Skeletal muscle tissue (tissue), 3 donors: ENCODE measurements at regions not wholly inside any gene's neighbourhood (a gene's known extent, or its start where the extent isn't known, plus 50 kb on each side); places are given as distances from the start of the nearest gene placed in this dataset.

Source experiments
- H3K27ac ChIP-seq: one replicate; pipeline ENCODE4 v1.7.0; 2013; ENCODE audit warnings: mild to moderate bottlenecking, low read depth, low read length, inconsistent platforms
- H3K27me3 ChIP-seq, 3 donors: one replicate each; pipeline ENCODE4 v1.7.0; 2013; ENCODE audit warnings: low read length in 3 of 3; ENCODE audit not compliant: control insufficient read depth in 3 of 3, insufficient read depth in 3 of 3
- H3K36me3 ChIP-seq, 3 donors: one replicate each; pipeline ENCODE4 v1.7.0; 2013; ENCODE audit warnings: low read length in 3 of 3; ENCODE audit not compliant: control insufficient read depth in 3 of 3, insufficient read depth in 3 of 3
- H3K4me1 ChIP-seq, 3 donors: one replicate each; pipeline ENCODE4 v1.7.0; 2013; ENCODE audit warnings: low read length in 3 of 3, mild to moderate bottlenecking in 3 of 3; ENCODE audit not compliant: control insufficient read depth in 3 of 3, insufficient read depth in 3 of 3
- H3K4me3 ChIP-seq, 3 donors: one replicate each; pipeline ENCODE4 v1.7.0; 2013; ENCODE audit warnings: low read length in 3 of 3
- H3K9ac ChIP-seq, 3 donors: one replicate each; pipeline ENCODE4 v1.7.0; 2013; ENCODE audit warnings: low read length in 3 of 3, mild to moderate bottlenecking in 3 of 3, moderate library complexity in 2 of 3, low read depth in 1 of 3
- H3K9me3 ChIP-seq, 3 donors: one replicate each; pipeline ENCODE4 v1.7.0; 2013; ENCODE audit warnings: low read length in 3 of 3; ENCODE audit not compliant: control insufficient read depth in 3 of 3
- donor health status: Osteomylitis.

GRCh38 chr10:84801916-84802315 is 473.5 kb downstream of the CCSER2 start:
- H3K27ac ChIP-seq = no peak overlapping the region

GRCh38 chr10:84805149-84805548 is 476.8 kb downstream of the CCSER2 start:
- no peaks in the 10 kb centered on the region for H3K9me3 ChIP-seq
- no peak overlapping the region for H3K4me3 ChIP-seq
- no peak overlapping the region for H3K9ac ChIP-seq
- H3K36me3 ChIP-seq = no peaks in the 10 kb centered on the region
- no peaks in the 10 kb centered on the region for H3K4me1 ChIP-seq
- H3K27ac ChIP-seq = no peak overlapping the region
- H3K27me3 ChIP-seq = no peaks in the 10 kb centered on the region

More at GRCh38 chr10:84801916-84802315, 473.5 kb downstream of the CCSER2 start:
- Histone ChIP-seq H3K4me1 (no peaks in the 10 kb centered on the region), H3K27me3 (peaks cover 0 to 3% (median 0%) of the 10 kb centered on the region in 3 donors), H3K9me3 (no peaks in the 10 kb centered on the region), H3K4me3 (no peak overlapping the region), H3K36me3 (no peaks in the 10 kb centered on the region), H3K9ac (no peak overlapping the region)

DNA sequence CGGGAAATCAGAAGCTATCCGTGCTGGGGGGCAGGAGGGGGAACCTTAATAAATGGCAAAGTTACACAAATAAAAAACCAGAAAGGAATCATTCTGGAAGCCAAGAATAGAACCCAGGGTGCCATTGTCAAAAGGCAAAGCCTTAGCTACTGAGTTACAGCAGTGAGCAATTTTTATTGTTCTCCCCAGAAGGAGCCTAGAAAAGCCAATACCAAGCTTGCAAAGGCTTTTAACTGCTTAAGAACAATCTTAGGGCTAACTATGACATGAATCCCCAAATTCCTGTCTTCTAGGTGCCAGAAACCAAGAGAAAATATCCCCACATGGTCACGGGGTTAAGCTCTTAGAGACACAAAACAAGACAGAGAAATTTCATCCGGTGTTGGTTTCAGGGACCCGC is 482.7 kb downstream of the CCSER2 start:
- Histone ChIP-seq H3K27me3 (no peaks in the 10 kb centered on the region), H3K9me3 (no peaks in the 10 kb centered on the region), H3K4me1 (no peaks in the 10 kb centered on the region), H3K36me3 (no peaks in the 10 kb centered on the region), H3K9ac (no peak overlapping the region), H3K4me3 (no peak overlapping the region), H3K27ac (no peak overlapping the region)

DNA sequence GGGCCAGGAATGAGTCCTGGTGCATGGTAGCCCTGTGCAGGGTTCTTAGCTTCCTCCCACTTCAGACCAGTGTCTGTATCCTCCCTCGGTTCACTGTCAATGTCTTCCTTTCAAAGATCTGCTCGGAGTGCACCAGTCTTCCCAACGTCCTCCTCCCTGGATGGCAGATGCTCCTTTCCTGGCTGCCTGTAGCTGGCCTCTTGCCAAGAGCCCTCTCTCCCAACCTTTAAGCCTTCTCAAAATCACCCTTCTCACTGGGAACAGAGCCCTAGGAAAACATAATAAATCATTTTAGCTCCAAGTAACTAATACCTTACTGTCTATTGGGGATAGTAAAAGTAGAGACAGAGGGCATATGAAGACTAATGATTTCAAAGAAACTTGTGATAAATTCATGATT is 490.6 kb downstream of the CCSER2 start:
- H3K9ac ChIP-seq = no peak overlapping the region

GRCh38 chr10:84820120-84820519 is 491.7 kb downstream of the CCSER2 start:
- Histone ChIP-seq H3K27me3 (peaks cover 0 to 3% (median 0%) of the 10 kb centered on the region in 3 donors), H3K4me1 (no peaks in the 10 kb centered on the region), H3K9ac (no peak overlapping the region), H3K36me3 (no peaks in the 10 kb centered on the region), H3K9me3 (no peaks in the 10 kb centered on the region), H3K27ac (no peak overlapping the region), H3K4me3 (no peak overlapping the region)

More for the DNA sequence above, 490.6 kb downstream of the CCSER2 start:
- H3K4me1 ChIP-seq = no peaks in the 10 kb centered on the region
- peaks cover 0 to 3% (median 0%) of the 10 kb centered on the region in 3 donors for H3K27me3 ChIP-seq
- H3K27ac ChIP-seq = no peak overlapping the region
- no peaks in the 10 kb centered on the region for H3K36me3 ChIP-seq
- H3K9me3 ChIP-seq = no peaks in the 10 kb centered on the region
- H3K4me3 ChIP-seq = no peak overlapping the region

DNA sequence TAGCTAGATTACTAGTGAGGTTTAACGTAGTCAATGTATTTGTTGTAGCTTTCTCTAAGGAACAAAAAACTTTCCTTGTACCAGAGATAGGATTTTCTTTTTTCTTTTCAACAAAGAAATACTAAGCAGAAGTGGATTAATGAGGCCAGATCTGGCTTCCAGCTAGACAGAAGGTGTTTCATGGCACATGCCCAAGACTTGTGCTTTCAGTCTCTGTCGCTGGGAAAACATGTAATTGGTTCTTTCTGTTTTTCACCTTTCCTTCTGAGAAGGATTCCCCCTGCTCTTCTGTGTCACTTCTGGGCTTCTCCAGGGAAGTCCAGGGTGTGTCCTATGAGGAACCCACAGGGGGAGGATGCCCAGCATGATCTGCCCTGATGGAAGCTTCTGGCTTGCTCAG is 492.2 kb downstream of the CCSER2 start:
- Histone ChIP-seq H3K4me3 (no peak overlapping the region), H3K9me3 (no peaks in the 10 kb centered on the region), H3K27me3 (peaks cover 0 to 3% (median 0%) of the 10 kb centered on the region in 3 donors), H3K27ac (no peak overlapping the region), H3K4me1 (no peaks in the 10 kb centered on the region), H3K36me3 (no peaks in the 10 kb centered on the region), H3K9ac (no peak overlapping the region)

DNA sequence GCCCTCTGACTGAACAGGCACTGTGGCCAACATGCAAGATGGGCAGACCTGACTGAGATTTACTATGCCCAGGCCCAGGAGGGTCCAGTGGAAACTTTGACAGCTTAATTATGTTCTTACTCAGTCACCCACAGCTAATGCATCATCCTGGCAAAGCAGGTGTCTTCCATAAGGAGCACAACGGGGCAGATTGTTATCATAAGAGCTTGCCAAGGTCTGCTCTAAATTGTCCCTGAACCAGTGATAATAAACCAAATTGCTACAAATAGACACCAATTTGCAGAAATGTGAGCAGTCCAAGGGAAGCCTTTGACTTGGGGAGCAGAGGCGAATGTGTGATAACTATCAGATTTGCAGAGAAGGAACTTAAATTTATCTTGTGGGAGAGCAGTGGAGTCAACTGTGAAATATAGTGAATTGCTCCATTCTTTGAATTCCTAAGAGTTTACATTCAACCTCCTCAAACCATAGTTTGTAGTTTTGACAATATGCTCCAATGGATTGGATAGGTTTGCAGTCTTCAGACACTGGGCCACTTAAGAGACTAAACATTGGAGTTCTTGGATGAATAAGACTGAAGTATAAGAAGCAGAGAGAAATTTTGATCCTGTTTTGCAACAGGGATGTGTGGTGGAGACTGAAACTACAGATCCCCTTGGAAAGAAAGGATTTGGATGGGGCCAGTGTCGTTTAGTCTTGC is 494.7 kb downstream of the CCSER2 start:
- Histone ChIP-seq H3K4me3 (no peak overlapping the region), H3K27me3 (no peaks in the 10 kb centered on the region), H3K9me3 (no peaks in the 10 kb centered on the region), H3K27ac (no peak overlapping the region), H3K36me3 (no peaks in the 10 kb centered on the region), H3K4me1 (no peaks in the 10 kb centered on the region), H3K9ac (no peak overlapping the region)

GRCh38 chr10:84824525-84824924 is 496.1 kb downstream of the CCSER2 start:
- H3K36me3 ChIP-seq = no peaks in the 10 kb centered on the region
- H3K4me3 ChIP-seq = no peak overlapping the region
- H3K4me1 ChIP-seq = no peaks in the 10 kb centered on the region
- H3K27ac ChIP-seq = no peak overlapping the region
- H3K9me3 ChIP-seq = no peaks in the 10 kb centered on the region
- H3K27me3 ChIP-seq = no peaks in the 10 kb centered on the region
- no peak overlapping the region for H3K9ac ChIP-seq

- H3K27ac ChIP-seq = no peak overlapping the region
- no peak overlapping the region for H3K4me3 ChIP-seq
- no peak overlapping the region for H3K9ac ChIP-seq
Measured at GRCh38 chr10:84825330-84825729, 496.9 kb downstream of the CCSER2 start.

DNA sequence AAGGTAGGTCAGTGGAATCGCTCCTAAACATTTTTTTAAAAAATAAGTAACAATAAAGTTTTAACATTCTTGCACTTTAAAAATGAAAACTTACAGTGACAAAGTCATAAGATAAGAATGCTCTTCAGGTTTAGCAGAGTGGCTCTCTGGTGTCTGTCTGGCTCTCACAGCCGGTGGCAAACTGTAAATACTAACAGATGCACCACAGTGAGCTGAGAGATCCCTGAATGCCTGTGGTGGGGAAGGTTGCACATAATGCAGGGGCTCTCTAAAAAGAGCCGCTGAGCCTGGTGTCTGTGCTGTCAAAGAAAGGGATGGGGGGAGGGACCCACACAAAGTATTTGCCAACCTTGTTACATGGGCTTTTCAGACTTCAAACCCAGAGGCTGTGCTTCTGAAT is 498.3 kb downstream of the CCSER2 start:
- Histone ChIP-seq H3K27me3 (no peaks in the 10 kb centered on the region), H3K9me3 (no peaks in the 10 kb centered on the region), H3K9ac (no peak overlapping the region), H3K27ac (no peak overlapping the region), H3K4me3 (no peak overlapping the region), H3K36me3 (no peaks in the 10 kb centered on the region), H3K4me1 (no peaks in the 10 kb centered on the region)

More at GRCh38 chr10:84825330-84825729, 496.9 kb downstream of the CCSER2 start:
- Histone ChIP-seq H3K36me3 (no peaks in the 10 kb centered on the region), H3K27me3 (no peaks in the 10 kb centered on the region), H3K4me1 (no peaks in the 10 kb centered on the region), H3K9me3 (no peaks in the 10 kb centered on the region)
